Ovary (tissue), 7 donors: ENCODE measurements at regions not wholly inside any gene's neighbourhood (a gene's known extent, or its start where the extent isn't known, plus 50 kb on each side); places are given as distances from the start of the nearest gene placed in this dataset.

Experiments
- DNase-seq, 5 donors: peaks; one replicate each; pipeline ENCODE4 v3.0.0-alpha.2; 2019 to 2020
- H3K27ac ChIP-seq, 2 donors: fragments of 200-600 bp; one replicate each; pipeline versions ENCODE4 v1.5.1 to v1.8.0; 2019 to 2022
- H3K27me3 ChIP-seq: fragments of 200-600 bp; one replicate; pipeline ENCODE4 v1.8.0; 2022
- H3K36me3 ChIP-seq: fragments of 200-600 bp; sonication (generic); one replicate; pipeline ENCODE4 v1.5.1; 2019
- H3K4me1 ChIP-seq: one replicate; pipeline ENCODE4 v1.8.1; 2013; ENCODE audit warnings: mild to moderate bottlenecking, moderate library complexity; ENCODE audit not compliant: insufficient read depth
- H3K4me3 ChIP-seq: fragments of 200-600 bp; sonication (generic); one replicate; pipeline ENCODE4 v1.5.1; 2017
- H3K9me3 ChIP-seq, 2 donors: fragments of 200-600 bp in 1 of 2; sonication (generic) in 1 of 2; one replicate each; pipeline versions ENCODE4 v1.5.1 to v1.8.1; 2013 to 2019; ENCODE audit warnings: mild to moderate bottlenecking in 1 of 2, moderate library complexity in 1 of 2
- CTCF ChIP-seq, 3 donors: fragments of 450-650 bp in 2 of 3; fragments of 200-600 bp in 1 of 3; IDR thresholded peaks; one replicate each; pipeline versions ENCODE4 v1.5.1 to v1.8.0; 2016 to 2022; ENCODE audit warnings: antibody characterized with exemption in 3 of 3, mild to moderate bottlenecking in 1 of 3
- EP300 ChIP-seq: sonication (generic); formaldehyde crosslinking; IDR thresholded peaks from one replicate; pipeline ENCODE4 v1.6.1; 2017; ENCODE audit warnings: antibody characterized with exemption
- POLR2A ChIP-seq: fragments of 450-650 bp; IDR thresholded peaks from one replicate; pipeline ENCODE4 v1.6.1; 2017; ENCODE audit warnings: antibody characterized with exemption, mild to moderate bottlenecking, moderate library complexity
- WGBS, 3 donors: extraction: QIAGEN DNeasy Blood & Tissue Kit in 1 of 3; methylation state at CpG; one replicate each; pipeline versions ENCODE4 v1.1.5 to v1.1.7; 2013 to 2017; 5-methylcytosine and 5-hydroxymethylcytosine counted together
- intact Hi-C, 4 donors: fragments of 100-400 bp; cut with DNase I; formaldehyde crosslinking; loops; one replicate each; pipeline versions ENCODE4 v1.11.0 to v1.15.1; 2022 to 2023
- donor health status: DM: no; HTN: no; CAD: no; lungs with moderate emphysema.
- donor health status: DM: no; HTN: no; CAD: no.
- donor health status: Bipolar disorder and iron deficiency.
- donor health status: DM: no; HTN: no; CAD: no.
- donor health status: DM: yes; HTN: yes; CAD: no.

GRCh38 chr5:77844373-77844622 is 68.2 kb upstream of the TBCA start:
- no peaks in the 10 kb centered on the region for H3K27me3 ChIP-seq
- intact Hi-C loops: no loop called here

GRCh38 chr5:77843570-77844372 is 67.6 kb upstream of the TBCA start:
- no peaks in the 10 kb centered on the region for H3K4me1 ChIP-seq
- H3K4me3 ChIP-seq: peak overlapping the region; percentile 44
- no peak overlapping the region for H3K27ac ChIP-seq
- H3K27me3 ChIP-seq: no peaks in the 10 kb centered on the region
- H3K36me3 ChIP-seq: no peaks in the 10 kb centered on the region
- WGBS, 3 donors: 35 to 38% (median 36%) methylated on average over 24 of the region's 24 CpGs
- H3K9me3 ChIP-seq: no peaks in the 10 kb centered on the region
- TF ChIP-seq EP300 (no peak), POLR2A (no peak), CTCF (IDR thresholded peaks at IDR 0.05) (no peak)
- intact Hi-C loops: no loop called here
- peak in 3 of 5 donors; percentile 15 to 45 (median 19) for DNase-seq

More at GRCh38 chr5:77844373-77844622, 68.2 kb upstream of the TBCA start:
- 0 to 1% (median 0%) methylated on average over 10 of the region's 10 CpGs for WGBS, 3 donors
- Histone ChIP-seq H3K27ac (no peak overlapping the region), H3K4me3 (peak overlapping the region; percentile 44), H3K4me1 (no peaks in the 10 kb centered on the region), H3K36me3 (no peaks in the 10 kb centered on the region), H3K9me3 (no peaks in the 10 kb centered on the region)
- no peak for TF ChIP-seq EP300
- TF ChIP-seq POLR2A: no peak
- no peak for TF ChIP-seq CTCF (IDR thresholded peaks at IDR 0.05)
- DNase-seq: no peak

- H3K9me3 ChIP-seq: no peaks in the 10 kb centered on the region
- 90 to 95% (median 92%) methylated on average over 2 of the region's 2 CpGs for WGBS, 3 donors
- intact Hi-C loops: no loop called here
Measured at GRCh38 chr5:77842243-77842642, 66.1 kb upstream of the TBCA start.

GRCh38 chr5:77841616-77842015 is 65.5 kb upstream of the TBCA start:
- 77 to 82% (median 82%) methylated on average over 2 of the region's 2 CpGs for WGBS, 3 donors
- H3K9me3 ChIP-seq: no peaks in the 10 kb centered on the region
- TF ChIP-seq EP300 (no peak), CTCF (IDR thresholded peaks at IDR 0.05) (no peak), POLR2A (no peak)
- intact Hi-C loops: no loop called here
- DNase-seq: no peak
- no peaks in the 10 kb centered on the region for H3K27me3 ChIP-seq
- H3K27ac ChIP-seq: no peak overlapping the region
- H3K4me3 ChIP-seq: no peak overlapping the region
- no peaks in the 10 kb centered on the region for H3K4me1 ChIP-seq
- no peaks in the 10 kb centered on the region for H3K36me3 ChIP-seq

More at GRCh38 chr5:77842243-77842642, 66.1 kb upstream of the TBCA start:
- H3K4me1 ChIP-seq: no peaks in the 10 kb centered on the region
- no peaks in the 10 kb centered on the region for H3K27me3 ChIP-seq
- H3K27ac ChIP-seq: no peak overlapping the region
- TF ChIP-seq CTCF (IDR thresholded peaks at IDR 0.05) (no peak), POLR2A (no peak), EP300 (no peak)
- DNase-seq: no peak
- no peak overlapping the region for H3K4me3 ChIP-seq
- no peaks in the 10 kb centered on the region for H3K36me3 ChIP-seq
